Suprapubic skin (tissue), 4 donors: ENCODE measurements at regions not wholly inside any gene's neighbourhood (a gene's known extent, or its start where the extent isn't known, plus 50 kb on each side); places are given as distances from the start of the nearest gene placed in this dataset.

Source experiments
- POLR2A ChIP-seq, 2 donors: fragments of 450-650 bp; IDR thresholded peaks; one replicate each; pipeline ENCODE4 v1.6.1; 2017; ENCODE audit warnings: antibody characterized with exemption in 2 of 2, mild to moderate bottlenecking in 2 of 2, moderate library complexity in 2 of 2
- POLR2AphosphoS5 ChIP-seq, 3 donors: sonication (generic); formaldehyde crosslinking; IDR thresholded peaks; one replicate each; pipeline ENCODE4 v1.6.1; 2017; ENCODE audit warnings: antibody characterized with exemption in 3 of 3
- TF ChIP-seq, protein P1 (sequence below), 2 donors: fragments of 200-600 bp in 1 of 2; fragments of 450-650 bp in 1 of 2; sonication (generic) in 1 of 2; IDR thresholded peaks; one replicate each; pipeline ENCODE4 v1.5.1; 2016 to 2019; ENCODE audit warnings: antibody characterized with exemption in 2 of 2, mild to moderate bottlenecking in 1 of 2, moderate library complexity in 1 of 2

GRCh38 chr16:49912721-49913120 is 56.8 kb upstream of the ZNF423 start:
- TF ChIP-seq, protein P1, sequence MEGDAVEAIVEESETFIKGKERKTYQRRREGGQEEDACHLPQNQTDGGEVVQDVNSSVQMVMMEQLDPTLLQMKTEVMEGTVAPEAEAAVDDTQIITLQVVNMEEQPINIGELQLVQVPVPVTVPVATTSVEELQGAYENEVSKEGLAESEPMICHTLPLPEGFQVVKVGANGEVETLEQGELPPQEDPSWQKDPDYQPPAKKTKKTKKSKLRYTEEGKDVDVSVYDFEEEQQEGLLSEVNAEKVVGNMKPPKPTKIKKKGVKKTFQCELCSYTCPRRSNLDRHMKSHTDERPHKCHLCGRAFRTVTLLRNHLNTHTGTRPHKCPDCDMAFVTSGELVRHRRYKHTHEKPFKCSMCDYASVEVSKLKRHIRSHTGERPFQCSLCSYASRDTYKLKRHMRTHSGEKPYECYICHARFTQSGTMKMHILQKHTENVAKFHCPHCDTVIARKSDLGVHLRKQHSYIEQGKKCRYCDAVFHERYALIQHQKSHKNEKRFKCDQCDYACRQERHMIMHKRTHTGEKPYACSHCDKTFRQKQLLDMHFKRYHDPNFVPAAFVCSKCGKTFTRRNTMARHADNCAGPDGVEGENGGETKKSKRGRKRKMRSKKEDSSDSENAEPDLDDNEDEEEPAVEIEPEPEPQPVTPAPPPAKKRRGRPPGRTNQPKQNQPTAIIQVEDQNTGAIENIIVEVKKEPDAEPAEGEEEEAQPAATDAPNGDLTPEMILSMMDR (IDR thresholded peaks at IDR 0.05) = no peak
- TF ChIP-seq POLR2A (IDR thresholded peaks at IDR 0.05) (no peak), POLR2AphosphoS5 (IDR thresholded peaks at IDR 0.05) (no peak)
